ENCODE measurements at regions not wholly inside any gene's neighbourhood (a gene's known extent, or its start where the extent isn't known, plus 50 kb on each side); places are given as distances from the start of the nearest gene placed in this dataset.
"Not testable (repeated sequence)": the region's sequence is repeated elsewhere in the genome, so short reads cannot be mapped to it uniquely, and the experiment has no call there.

DNA sequence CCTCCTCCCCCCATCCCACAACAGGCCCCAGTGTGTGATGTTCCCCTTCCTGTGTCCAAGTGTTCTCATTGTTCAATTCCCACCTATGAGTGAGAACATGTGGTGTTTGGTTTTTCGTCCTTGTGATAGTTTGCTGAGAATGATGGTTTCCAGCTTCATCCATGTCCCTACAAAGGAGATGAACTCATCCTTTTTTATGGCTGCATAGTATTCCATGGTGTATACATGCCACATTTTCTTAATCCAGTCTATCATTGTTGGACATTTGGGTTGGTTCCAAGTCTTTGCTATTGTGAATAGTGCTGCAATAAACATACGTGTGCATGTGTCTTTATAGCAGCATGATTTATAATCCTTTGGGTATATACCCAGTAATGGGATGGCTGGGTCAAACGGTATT, 66.2 kb upstream of the RMP24 start:
- H3K4me3 Mint-ChIP-seq; ATAC-seq (replicated peaks): not testable (repeated sequence)

GRCh38 chr18:35910327-35910726, 62.2 kb upstream of the RMP24 start:
- Mint-ChIP-seq H3K4me3 (no peak overlapping the region), H3K9me3 (peaks cover 0 to 1% of the 10 kb centered on the region in 2 donors), H3K27me3 (peaks cover 22 to 49% of the 10 kb centered on the region in 2 donors), H3K4me1 (ENCODE audit: low read depth in 2 of 2) (no peaks in the 10 kb centered on the region), H3K36me3 (ENCODE audit: insufficient read depth) (no peaks in the 10 kb centered on the region), H3K27ac (no peak overlapping the region)
- ATAC-seq (replicated peaks), result no peak
- DNase-seq, result no peak

More for the DNA sequence above, 66.2 kb upstream of the RMP24 start:
- peaks cover 7 to 20% of the 10 kb centered on the region in 2 donors for H3K27me3 Mint-ChIP-seq
- not testable (repeated sequence) for H3K4me1 Mint-ChIP-seq (ENCODE audit: low read depth in 2 of 2); DNase-seq; H3K9me3 Mint-ChIP-seq; H3K27ac Mint-ChIP-seq; H3K36me3 Mint-ChIP-seq (ENCODE audit: insufficient read depth)

DNA sequence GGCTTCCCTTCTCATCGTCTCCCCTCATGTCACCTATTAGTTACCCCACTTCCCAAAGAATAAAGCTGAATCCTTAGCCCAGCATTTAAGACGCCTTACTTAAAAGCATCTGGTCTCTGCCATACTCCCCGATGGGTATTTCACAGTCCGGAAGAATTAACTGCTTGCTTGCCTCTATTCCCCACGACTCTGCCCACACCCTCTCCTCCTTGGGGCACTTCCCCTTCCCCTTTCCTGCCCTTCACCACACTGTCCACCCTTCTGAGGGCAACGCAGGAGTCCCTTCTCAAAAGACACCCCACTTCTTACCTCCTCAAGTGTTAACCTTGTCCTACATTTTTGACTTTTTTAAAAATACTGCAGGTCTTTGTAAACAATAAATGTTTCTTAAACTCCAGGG, 60.1 kb upstream of the RMP24 start:
- Mint-ChIP-seq H3K36me3 (ENCODE audit: insufficient read depth) (no peaks in the 10 kb centered on the region), H3K27me3 (peaks cover 22 to 48% of the 10 kb centered on the region in 2 donors), H3K4me1 (ENCODE audit: low read depth in 2 of 2) (no peaks in the 10 kb centered on the region), H3K4me3 (no peak overlapping the region), H3K9me3 (no peaks in the 10 kb centered on the region), H3K27ac (no peak overlapping the region)
- no peak for ATAC-seq (replicated peaks)
- no peak for DNase-seq

DNA sequence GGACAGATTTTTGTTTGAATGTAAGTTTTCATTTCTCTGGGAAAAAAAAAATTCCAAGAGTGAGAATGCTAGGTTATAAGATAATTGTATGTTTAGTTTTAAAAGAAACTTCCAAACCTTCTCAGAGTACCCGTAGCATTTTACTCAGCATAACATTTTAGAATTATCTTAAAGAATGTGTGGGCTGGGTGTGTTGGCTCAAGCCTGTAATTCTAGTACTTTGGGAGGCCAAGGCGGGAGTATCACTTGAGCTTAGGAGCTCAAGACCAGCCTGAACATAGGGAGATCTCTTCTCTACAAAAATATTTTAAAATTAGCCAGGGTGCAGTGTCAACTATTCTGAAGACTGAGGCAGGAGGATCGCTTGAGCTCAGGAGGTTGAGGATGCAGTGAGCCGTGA, 57.4 kb upstream of the RMP24 start:
- H3K27me3 Mint-ChIP-seq, result peaks cover 17 to 29% of the 10 kb centered on the region in 2 donors
- DNase-seq, result no peak
- H3K27ac Mint-ChIP-seq, result no peak overlapping the region
- no peaks in the 10 kb centered on the region for H3K4me1 Mint-ChIP-seq (ENCODE audit: low read depth in 2 of 2)
- ATAC-seq (replicated peaks), result no peak
- H3K4me3 Mint-ChIP-seq, result no peak overlapping the region
- no peaks in the 10 kb centered on the region for H3K36me3 Mint-ChIP-seq (ENCODE audit: insufficient read depth)
- no peaks in the 10 kb centered on the region for H3K9me3 Mint-ChIP-seq

- no peak for DNase-seq
- Mint-ChIP-seq H3K27me3 (peaks cover 17 to 26% of the 10 kb centered on the region in 2 donors), H3K36me3 (ENCODE audit: insufficient read depth) (no peaks in the 10 kb centered on the region), H3K4me1 (ENCODE audit: low read depth in 2 of 2) (no peaks in the 10 kb centered on the region), H3K4me3 (no peak overlapping the region), H3K27ac (no peak overlapping the region), H3K9me3 (no peaks in the 10 kb centered on the region)
- no peak for ATAC-seq (replicated peaks)
These were observed 55.4 kb upstream of the RMP24 start for GRCh38 chr18:35917043-35917442.

GRCh38 chr18:35918564-35918963, 53.9 kb upstream of the RMP24 start:
- ATAC-seq (replicated peaks), result no peak
- H3K27ac Mint-ChIP-seq, result no peak overlapping the region

GRCh38 chr18:35919179-35919578, 53.3 kb upstream of the RMP24 start:
- ATAC-seq (replicated peaks), result no peak
- Mint-ChIP-seq H3K27ac (no peak overlapping the region), H3K27me3 (peaks cover 11% of the 10 kb centered on the region in 2 donors)

More at GRCh38 chr18:35918564-35918963, 53.9 kb upstream of the RMP24 start:
- no peaks in the 10 kb centered on the region for H3K9me3 Mint-ChIP-seq
- no peak overlapping the region for H3K4me3 Mint-ChIP-seq
- no peak for DNase-seq
- H3K4me1 Mint-ChIP-seq (ENCODE audit: low read depth in 2 of 2), result no peaks in the 10 kb centered on the region
- no peaks in the 10 kb centered on the region for H3K36me3 Mint-ChIP-seq (ENCODE audit: insufficient read depth)
- peaks cover 12 to 15% of the 10 kb centered on the region in 2 donors for H3K27me3 Mint-ChIP-seq

DNA sequence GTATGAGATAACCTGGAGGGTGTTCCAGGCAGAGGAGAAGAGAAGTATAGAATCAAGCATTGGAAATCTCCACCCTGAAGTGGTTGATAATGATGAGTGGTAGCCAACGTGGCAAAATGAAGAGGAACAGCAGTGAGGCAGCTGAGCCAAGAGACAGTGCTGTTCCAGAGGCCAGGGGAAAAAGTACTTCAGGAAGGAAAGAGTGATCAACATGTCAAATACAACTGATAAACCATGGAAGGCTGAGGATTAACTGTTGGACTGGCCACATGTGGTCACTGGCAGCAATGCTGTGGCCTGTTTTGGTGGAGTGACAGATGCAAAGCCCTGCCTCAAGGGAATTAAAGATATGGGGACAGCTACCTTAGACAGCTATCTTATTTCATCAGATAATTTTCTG, 51.9 kb upstream of the RMP24 start:
- H3K27me3 Mint-ChIP-seq, result peaks cover 11% of the 10 kb centered on the region in 2 donors
- no peaks in the 10 kb centered on the region for H3K9me3 Mint-ChIP-seq
- no peak for ATAC-seq (replicated peaks)
- H3K36me3 Mint-ChIP-seq (ENCODE audit: insufficient read depth), result no peaks in the 10 kb centered on the region
- H3K4me1 Mint-ChIP-seq (ENCODE audit: low read depth in 2 of 2), result no peaks in the 10 kb centered on the region
- no peak overlapping the region for H3K4me3 Mint-ChIP-seq
- H3K27ac Mint-ChIP-seq, result no peak overlapping the region
- DNase-seq, result no peak

More at GRCh38 chr18:35919179-35919578, 53.3 kb upstream of the RMP24 start:
- no peaks in the 10 kb centered on the region for H3K36me3 Mint-ChIP-seq (ENCODE audit: insufficient read depth)
- H3K4me1 Mint-ChIP-seq (ENCODE audit: low read depth in 2 of 2), result no peaks in the 10 kb centered on the region
- H3K9me3 Mint-ChIP-seq, result no peaks in the 10 kb centered on the region
- no peak for DNase-seq
- H3K4me3 Mint-ChIP-seq, result no peak overlapping the region

Measured in effector memory CD8-positive, alpha-beta T cell (primary cell).